A549 (cell line): ENCODE measurements at regions not wholly inside any gene's neighbourhood (a gene's known extent, or its start where the extent isn't known, plus 50 kb on each side); places are given as distances from the start of the nearest gene placed in this dataset.

Source experiments
- POLR2A ChIP-seq: IDR thresholded peaks from 2 replicates; pipeline ENCODE4 v1.6.1; 2012; ENCODE audit warnings: mild to moderate bottlenecking, low read length
- RAD21 ChIP-seq, 2 experiments: fragments of >200 bp in 1 of 2; sonication (Bioruptor Twin) in 1 of 2; formaldehyde crosslinking in 1 of 2; IDR thresholded peaks in 1 of 2; conservative IDR thresholded peaks in 1 of 2; 2 replicates in 1 of 2; 3 replicates in 1 of 2; pipeline ENCODE4 v1.6.1; 2012 to 2018; ENCODE audit warnings: inconsistent platforms in 1 of 2
- RFX5 ChIP-seq: fragments of 450-650 bp; IDR thresholded peaks from 2 replicates; pipeline ENCODE4 v1.7.1; 2014; ENCODE audit warnings: antibody characterized with exemption, mild to moderate bottlenecking, moderate library complexity
- TF ChIP-seq, protein P1 (sequence below): fragments of >200 bp; sonication (Bioruptor Twin); formaldehyde crosslinking; IDR thresholded peaks from 3 replicates; pipeline ENCODE4 v1.5.1; 2016
- TF ChIP-seq, protein P2 (sequence below): IDR thresholded peaks from 2 replicates; pipeline ENCODE4 v1.6.1; 2012

DNA sequence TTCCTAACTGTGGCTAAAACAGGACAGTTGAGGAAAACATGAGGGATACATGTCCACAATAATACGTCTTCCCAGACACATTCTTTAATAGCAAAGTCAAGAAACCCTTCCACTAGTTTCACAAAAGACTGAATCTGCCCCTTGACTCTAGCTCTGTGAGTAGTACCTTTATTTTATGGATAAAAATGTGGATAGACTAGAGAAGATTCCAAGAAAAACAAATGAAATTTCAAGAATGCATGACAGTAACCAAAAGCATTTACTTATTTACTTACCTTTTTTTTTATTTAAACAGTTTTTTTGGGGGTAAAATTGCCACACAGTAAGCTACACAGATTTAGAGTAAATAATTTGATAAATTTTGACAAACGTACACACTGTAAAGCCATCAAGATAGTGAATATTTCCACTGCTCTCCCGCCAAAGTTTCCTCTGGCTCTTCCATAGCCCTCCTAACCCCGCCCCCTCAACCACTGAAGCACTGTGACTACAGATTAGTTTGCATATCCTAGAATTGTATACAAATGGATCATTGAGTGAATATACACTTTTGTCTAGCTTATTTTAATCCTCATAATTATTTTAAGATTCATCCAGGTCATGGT is 420.4 kb upstream of the ZMIZ1 start:
- TF ChIP-seq, protein P1, sequence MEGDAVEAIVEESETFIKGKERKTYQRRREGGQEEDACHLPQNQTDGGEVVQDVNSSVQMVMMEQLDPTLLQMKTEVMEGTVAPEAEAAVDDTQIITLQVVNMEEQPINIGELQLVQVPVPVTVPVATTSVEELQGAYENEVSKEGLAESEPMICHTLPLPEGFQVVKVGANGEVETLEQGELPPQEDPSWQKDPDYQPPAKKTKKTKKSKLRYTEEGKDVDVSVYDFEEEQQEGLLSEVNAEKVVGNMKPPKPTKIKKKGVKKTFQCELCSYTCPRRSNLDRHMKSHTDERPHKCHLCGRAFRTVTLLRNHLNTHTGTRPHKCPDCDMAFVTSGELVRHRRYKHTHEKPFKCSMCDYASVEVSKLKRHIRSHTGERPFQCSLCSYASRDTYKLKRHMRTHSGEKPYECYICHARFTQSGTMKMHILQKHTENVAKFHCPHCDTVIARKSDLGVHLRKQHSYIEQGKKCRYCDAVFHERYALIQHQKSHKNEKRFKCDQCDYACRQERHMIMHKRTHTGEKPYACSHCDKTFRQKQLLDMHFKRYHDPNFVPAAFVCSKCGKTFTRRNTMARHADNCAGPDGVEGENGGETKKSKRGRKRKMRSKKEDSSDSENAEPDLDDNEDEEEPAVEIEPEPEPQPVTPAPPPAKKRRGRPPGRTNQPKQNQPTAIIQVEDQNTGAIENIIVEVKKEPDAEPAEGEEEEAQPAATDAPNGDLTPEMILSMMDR = no peak
- TF ChIP-seq, protein P2, sequence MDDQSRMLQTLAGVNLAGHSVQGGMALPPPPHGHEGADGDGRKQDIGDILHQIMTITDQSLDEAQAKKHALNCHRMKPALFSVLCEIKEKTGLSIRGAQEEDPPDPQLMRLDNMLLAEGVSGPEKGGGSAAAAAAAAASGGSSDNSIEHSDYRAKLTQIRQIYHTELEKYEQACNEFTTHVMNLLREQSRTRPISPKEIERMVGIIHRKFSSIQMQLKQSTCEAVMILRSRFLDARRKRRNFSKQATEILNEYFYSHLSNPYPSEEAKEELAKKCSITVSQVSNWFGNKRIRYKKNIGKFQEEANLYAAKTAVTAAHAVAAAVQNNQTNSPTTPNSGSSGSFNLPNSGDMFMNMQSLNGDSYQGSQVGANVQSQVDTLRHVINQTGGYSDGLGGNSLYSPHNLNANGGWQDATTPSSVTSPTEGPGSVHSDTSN = no peak
- no peak for TF ChIP-seq RFX5
- no peak for TF ChIP-seq POLR2A
- no peak for TF ChIP-seq RAD21 (conservative IDR thresholded peaks at IDR 0.05 in 1 of 2, IDR thresholded peaks at IDR 0.05 in 1 of 2)
